OCI-LY7 (cell line): ENCODE measurements at regions not wholly inside any gene's neighbourhood (a gene's known extent, or its start where the extent isn't known, plus 50 kb on each side); places are given as distances from the start of the nearest gene placed in this dataset.

Source experiments
- BruUV-seq: library from RNA; stranded (reverse); fragments of 400-500 nt; replicated peaks from 2 replicates; lab custom pipeline; 2021; lab: Mats Ljungman, UMichigan
- CTCF ChIA-PET: fragments of 300-600 bp; sonication (Branson Sonifier 250); formaldehyde crosslinking; loops from one replicate; lab custom pipeline; 2022; ENCODE audit warnings: antibody characterized with exemption; ENCODE audit not compliant: unreplicated experiment; lab: Charles Lee
- POLR2A ChIA-PET: fragments of 300-600 bp; sonication (Branson Sonifier 250); formaldehyde crosslinking; loops from one replicate; lab custom pipeline; 2022; ENCODE audit warnings: antibody characterized with exemption; lab: Charles Lee
- DNase-seq: peaks from one replicate; pipeline ENCODE4 v3.0.0-alpha.2; 2015; ENCODE audit warnings: low spot score
- H2AFZ ChIP-seq: fragments of 200-600 bp; sonication (generic), shearing (Covaris generic); 2 replicates; pipeline ENCODE4 v1.6.1; 2014; ENCODE audit warnings: mild to moderate bottlenecking, antibody characterized with exemption, low read length, moderate library complexity
- H3K27ac ChIP-seq: fragments of 200-600 bp; sonication (generic); 2 replicates; pipeline ENCODE4 v1.5.1; 2014; ENCODE audit warnings: mixed run types, low read depth, mild to moderate bottlenecking, moderate library complexity, low read length, inconsistent platforms; ENCODE audit not compliant: poor library complexity, severe bottlenecking
- H3K36me3 ChIP-seq: fragments of 200-600 bp; sonication (generic); 2 replicates; pipeline ENCODE4 v1.6.1; 2014; ENCODE audit warnings: mild to moderate bottlenecking, antibody characterized with exemption, low read length, moderate library complexity, mixed read lengths; ENCODE audit not compliant: insufficient read depth
- H3K4me1 ChIP-seq: fragments of 200-600 bp; sonication (generic); 2 replicates; pipeline ENCODE4 v1.5.1; 2014; ENCODE audit warnings: mild to moderate bottlenecking, low read length; ENCODE audit not compliant: insufficient read depth, poor library complexity, severe bottlenecking
- H3K4me2 ChIP-seq: fragments of 200-600 bp; sonication (generic); 2 replicates; pipeline ENCODE4 v1.6.1; 2014; ENCODE audit warnings: mild to moderate bottlenecking, low read length
- H3K4me3 ChIP-seq: fragments of 200-600 bp; sonication (generic); 2 replicates; pipeline ENCODE4 v1.5.1; 2014; ENCODE audit warnings: mild to moderate bottlenecking, low read depth, low read length; ENCODE audit not compliant: poor library complexity, severe bottlenecking
- H3K79me2 ChIP-seq: fragments of 200-600 bp; sonication (generic); 2 replicates; pipeline ENCODE4 v1.6.1; 2016; ENCODE audit warnings: low read depth, mild to moderate bottlenecking, low read length, moderate library complexity, mixed read lengths; ENCODE audit not compliant: insufficient read depth
- H3K9me2 ChIP-seq: fragments of 200-600 bp; sonication (generic); 2 replicates; pipeline ENCODE4 v1.6.1; 2016; ENCODE audit warnings: mild to moderate bottlenecking, low read length, mixed read lengths; ENCODE audit not compliant: insufficient read depth
- H3K9me3 ChIP-seq: fragments of 200-600 bp; sonication (generic); 2 replicates; pipeline ENCODE4 v1.6.1; 2014; ENCODE audit warnings: mild to moderate bottlenecking, mixed run types, low read length, mixed read lengths
- H4K20me1 ChIP-seq: fragments of 200-600 bp; sonication (generic); 2 replicates; pipeline ENCODE4 v1.6.1; 2014; ENCODE audit warnings: mild to moderate bottlenecking, antibody characterized with exemption, low read length, moderate library complexity, mixed read lengths; ENCODE audit not compliant: insufficient read depth
- CTCF ChIP-seq: fragments of 200-600 bp; sonication (generic); conservative IDR thresholded peaks from 2 replicates; pipeline ENCODE4 v1.5.1; 2014; ENCODE audit warnings: mild to moderate bottlenecking, antibody characterized with exemption, low read length, moderate library complexity, mixed read lengths
- EZH2phosphoT487 ChIP-seq: fragments of 200-600 bp; sonication (generic); IDR thresholded peaks from 2 replicates; pipeline ENCODE4 v1.6.1; 2018; ENCODE audit warnings: low read depth, borderline replicate concordance, mild to moderate bottlenecking, mixed run types, antibody characterized with exemption, low read length, moderate library complexity, mixed read lengths
- intact Hi-C: fragments of 100-400 bp; cut with micrococcal nuclease; formaldehyde crosslinking; loops from one replicate; pipeline ENCODE4 v1.10.0; 2022; ENCODE audit not compliant: unreplicated experiment

GRCh38 chr1:170872663-170873062 lies 62.7 kb upstream of the MROH9 start:
- ChIA-PET POLR2A (no interaction called here), CTCF (no interaction called here)
- Histone ChIP-seq H3K4me3 (no peak overlapping the region), H3K9me2 (no peaks in the 10 kb centered on the region), H3K79me2 (no peaks in the 10 kb centered on the region), H4K20me1 (no peaks in the 10 kb centered on the region), H3K9me3 (no peaks in the 10 kb centered on the region), H3K4me1 (no peaks in the 10 kb centered on the region), H3K36me3 (no peaks in the 10 kb centered on the region), H3K4me2 (no peak overlapping the region), H3K27ac (no peak overlapping the region), H2AFZ (no peak overlapping the region)
- intact Hi-C loops, result no loop called here
- no peak for DNase-seq
- TF ChIP-seq CTCF, result no peak
- no peak for TF ChIP-seq EZH2phosphoT487
- no TSS peak for BruUV-seq

GRCh38 chr1:170874671-170875070 lies 60.7 kb upstream of the MROH9 start:
- Histone ChIP-seq H3K4me3 (no peak overlapping the region), H3K9me3 (no peaks in the 10 kb centered on the region), H3K79me2 (no peaks in the 10 kb centered on the region), H3K36me3 (no peaks in the 10 kb centered on the region), H3K27ac (no peak overlapping the region), H4K20me1 (no peaks in the 10 kb centered on the region), H3K4me1 (no peaks in the 10 kb centered on the region), H2AFZ (no peak overlapping the region), H3K4me2 (no peak overlapping the region), H3K9me2 (no peaks in the 10 kb centered on the region)
- BruUV-seq, result no TSS peak
- intact Hi-C loops, result no loop called here
- DNase-seq, result no peak
- TF ChIP-seq CTCF, result no peak
- no peak for TF ChIP-seq EZH2phosphoT487
- POLR2A ChIA-PET, result no interaction called here
- CTCF ChIA-PET, result no interaction called here

GRCh38 chr1:170881268-170882265 lies 53.8 kb upstream of the MROH9 start:
- no peak for TF ChIP-seq EZH2phosphoT487
- peak; percentile 20; the same call in 1 of the 2 replicates for TF ChIP-seq CTCF
- no peaks in the 10 kb centered on the region for H3K36me3 ChIP-seq
- H3K4me1 ChIP-seq, result no peaks in the 10 kb centered on the region
- no peak overlapping the region for H3K4me2 ChIP-seq
- no peaks in the 10 kb centered on the region for H3K9me2 ChIP-seq
- intact Hi-C loops, result no loop called here
- no peak for DNase-seq
- no TSS peak for BruUV-seq
- no peaks in the 10 kb centered on the region for H3K9me3 ChIP-seq
- POLR2A ChIA-PET, result no interaction called here
- no peak overlapping the region for H2AFZ ChIP-seq
- no peaks in the 10 kb centered on the region for H4K20me1 ChIP-seq
- no peak overlapping the region for H3K4me3 ChIP-seq
- H3K27ac ChIP-seq, result no peak overlapping the region
- CTCF ChIA-PET, result no interaction called here
- H3K79me2 ChIP-seq, result no peaks in the 10 kb centered on the region
